Thymus (tissue), 11 donors: ENCODE measurements at regions not wholly inside any gene's neighbourhood (a gene's known extent, or its start where the extent isn't known, plus 50 kb on each side); places are given as distances from the start of the nearest gene placed in this dataset.

Experiments
- DNase-seq, 9 donors: peaks; one replicate each; pipeline ENCODE4 v3.0.0-alpha.2; 2013; ENCODE audit warnings: low spot score in 9 of 9, low read depth in 6 of 9, missing footprints in 1 of 9
- H3K27ac ChIP-seq, 2 donors: one replicate each; pipeline ENCODE4 v1.5.1; 2013; ENCODE audit warnings: control low read depth in 1 of 2, low read depth in 1 of 2, low read length in 1 of 2, mild to moderate bottlenecking in 1 of 2, moderate library complexity in 1 of 2
- H3K27me3 ChIP-seq, 2 donors: one replicate each; pipeline ENCODE4 v1.5.1; 2013; ENCODE audit warnings: low read length in 1 of 2; ENCODE audit not compliant: control insufficient read depth in 2 of 2, insufficient read depth in 1 of 2
- H3K36me3 ChIP-seq, 2 donors: one replicate each; pipeline ENCODE4 v1.5.1; 2013; ENCODE audit warnings: low read length in 1 of 2, mild to moderate bottlenecking in 1 of 2, moderate library complexity in 1 of 2; ENCODE audit not compliant: control insufficient read depth in 2 of 2, insufficient read depth in 2 of 2
- H3K4me1 ChIP-seq, 2 donors: one replicate each; pipeline ENCODE4 v1.5.1; 2013; ENCODE audit warnings: low read length in 2 of 2; ENCODE audit not compliant: control insufficient read depth in 2 of 2, insufficient read depth in 2 of 2
- H3K4me3 ChIP-seq, 2 donors: one replicate each; pipeline ENCODE4 v1.5.1; 2013; ENCODE audit warnings: low read length in 2 of 2, control low read depth in 1 of 2, mild to moderate bottlenecking in 1 of 2
- H3K9me3 ChIP-seq, 2 donors: one replicate each; pipeline ENCODE4 v1.5.1; 2013; ENCODE audit warnings: low read length in 1 of 2, mild to moderate bottlenecking in 1 of 2; ENCODE audit not compliant: control insufficient read depth in 2 of 2, insufficient read depth in 1 of 2
- WGBS: extraction: QIAGEN DNeasy Blood & Tissue Kit; methylation state at CpG from one replicate; pipeline ENCODE4 v1.1.7; 2013; 5-methylcytosine and 5-hydroxymethylcytosine counted together
- donor health status: healthy.

- no peaks in the 10 kb centered on the region for H3K4me1 ChIP-seq
- 97% methylated on average over 2 of the region's 2 CpGs for WGBS
- no peaks in the 10 kb centered on the region for H3K36me3 ChIP-seq
- no peak overlapping the region for H3K27ac ChIP-seq
- H3K9me3 ChIP-seq, result no peaks in the 10 kb centered on the region
- no peak overlapping the region for H3K4me3 ChIP-seq
- DNase-seq, result no peak
- H3K27me3 ChIP-seq, result no peaks in the 10 kb centered on the region
Measured at GRCh38 chr4:41396214-41396613, 139.5 kb downstream of the UCHL1 start.

- Histone ChIP-seq H3K27ac (no peak overlapping the region), H3K4me1 (no peaks in the 10 kb centered on the region), H3K9me3 (no peaks in the 10 kb centered on the region), H3K4me3 (no peak overlapping the region), H3K27me3 (no peaks in the 10 kb centered on the region), H3K36me3 (no peaks in the 10 kb centered on the region)
- 93% methylated on average over 2 of the region's 2 CpGs for WGBS
- DNase-seq, result no peak
Measured at GRCh38 chr4:41396869-41397268, 140.1 kb downstream of the UCHL1 start.

- H3K27ac ChIP-seq, result no peak overlapping the region
- H3K36me3 ChIP-seq, result no peaks in the 10 kb centered on the region
- WGBS, result 94% methylated on average over 1 of the region's 1 CpG
- DNase-seq, result no peak
- H3K4me3 ChIP-seq, result no peak overlapping the region
- no peaks in the 10 kb centered on the region for H3K27me3 ChIP-seq
- H3K4me1 ChIP-seq, result no peaks in the 10 kb centered on the region
- no peaks in the 10 kb centered on the region for H3K9me3 ChIP-seq
Measured at GRCh38 chr4:41399231-41399630, 138.7 kb upstream of the LIMCH1 start.

GRCh38 chr4:41400296-41400695, 137.7 kb upstream of the LIMCH1 start:
- no peaks in the 10 kb centered on the region for H3K27me3 ChIP-seq
- 94% methylated on average over 2 of the region's 2 CpGs for WGBS
- DNase-seq, result no peak
- no peaks in the 10 kb centered on the region for H3K36me3 ChIP-seq
- no peak overlapping the region for H3K4me3 ChIP-seq
- H3K9me3 ChIP-seq, result no peaks in the 10 kb centered on the region
- H3K4me1 ChIP-seq, result no peaks in the 10 kb centered on the region
- H3K27ac ChIP-seq, result no peak overlapping the region

- Histone ChIP-seq H3K9me3 (no peaks in the 10 kb centered on the region), H3K36me3 (no peaks in the 10 kb centered on the region), H3K27me3 (no peaks in the 10 kb centered on the region), H3K4me1 (no peaks in the 10 kb centered on the region), H3K27ac (no peak overlapping the region), H3K4me3 (no peak overlapping the region)
- WGBS, result 92% methylated on average over 4 of the region's 4 CpGs
- no peak for DNase-seq
Measured at GRCh38 chr4:41405464-41406112, 132.4 kb upstream of the LIMCH1 start.

GRCh38 chr4:41406113-41406516, 131.8 kb upstream of the LIMCH1 start:
- H3K4me1 ChIP-seq, result no peaks in the 10 kb centered on the region
- WGBS, result 92% methylated on average over 1 of the region's 1 CpG

GRCh38 chr4:41408150-41408549, 129.8 kb upstream of the LIMCH1 start:
- WGBS, result 0% methylated on average over 1 of the region's 1 CpG
- no peaks in the 10 kb centered on the region for H3K36me3 ChIP-seq
- no peak overlapping the region for H3K27ac ChIP-seq
- no peak overlapping the region for H3K4me3 ChIP-seq
- no peaks in the 10 kb centered on the region for H3K4me1 ChIP-seq
- DNase-seq, result no peak
- peaks cover 0 to 2% of the 10 kb centered on the region in 2 donors for H3K27me3 ChIP-seq
- H3K9me3 ChIP-seq, result no peaks in the 10 kb centered on the region

More at GRCh38 chr4:41406113-41406516, 131.8 kb upstream of the LIMCH1 start:
- no peak overlapping the region for H3K27ac ChIP-seq
- no peaks in the 10 kb centered on the region for H3K36me3 ChIP-seq
- no peaks in the 10 kb centered on the region for H3K27me3 ChIP-seq
- DNase-seq, result no peak
- H3K9me3 ChIP-seq, result no peaks in the 10 kb centered on the region
- H3K4me3 ChIP-seq, result no peak overlapping the region

- H3K27ac ChIP-seq, result no peak overlapping the region
- DNase-seq, result no peak
- H3K4me3 ChIP-seq, result no peak overlapping the region
- H3K36me3 ChIP-seq, result no peaks in the 10 kb centered on the region
- peaks cover 0 to 10% of the 10 kb centered on the region in 2 donors for H3K27me3 ChIP-seq
- H3K4me1 ChIP-seq, result no peaks in the 10 kb centered on the region
- 94% methylated on average over 4 of the region's 4 CpGs for WGBS
- H3K9me3 ChIP-seq, result no peaks in the 10 kb centered on the region
Measured at GRCh38 chr4:41408859-41409593, 128.9 kb upstream of the LIMCH1 start.

GRCh38 chr4:41409594-41409895, 128.4 kb upstream of the LIMCH1 start:
- no peak for DNase-seq
- 94% methylated on average over 2 of the region's 2 CpGs for WGBS
- Histone ChIP-seq H3K27ac (no peak overlapping the region), H3K36me3 (no peaks in the 10 kb centered on the region), H3K9me3 (no peaks in the 10 kb centered on the region), H3K4me1 (no peaks in the 10 kb centered on the region), H3K27me3 (peaks cover 0 to 15% of the 10 kb centered on the region in 2 donors), H3K4me3 (no peak overlapping the region)
